Neuronal stem cell (in vitro differentiated cells): ENCODE measurements at regions not wholly inside any gene's neighbourhood (a gene's known extent, or its start where the extent isn't known, plus 50 kb on each side); places are given as distances from the start of the nearest gene placed in this dataset.

Source experiments
- DNase-seq: peaks from one replicate; pipeline ENCODE4 v3.0.0-alpha.2; 2013; ENCODE audit warnings: low spot score
- H2AFZ ChIP-seq: one replicate; pipeline ENCODE4 v1.6.1; 2013; ENCODE audit warnings: mild to moderate bottlenecking, low read length, inconsistent platforms
- H2AK5ac ChIP-seq: 2 replicates; pipeline ENCODE4 v1.6.1; 2013; ENCODE audit warnings: low read depth, mild to moderate bottlenecking, inconsistent platforms, low read length, moderate library complexity, mixed read lengths
- H2BK120ac ChIP-seq: 2 replicates; pipeline ENCODE4 v1.6.1; 2013; ENCODE audit warnings: low read depth, mild to moderate bottlenecking, inconsistent platforms, low read length, moderate library complexity, mixed read lengths
- H2BK12ac ChIP-seq: one replicate; pipeline ENCODE4 v1.6.1; 2013; ENCODE audit warnings: low read length, inconsistent platforms
- H2BK15ac ChIP-seq: 2 replicates; pipeline ENCODE4 v1.6.1; 2013; ENCODE audit warnings: mild to moderate bottlenecking, low read length, inconsistent platforms, mixed read lengths
- H2BK5ac ChIP-seq: one replicate; pipeline ENCODE4 v1.6.1; 2013; ENCODE audit warnings: inconsistent platforms, mild to moderate bottlenecking, low read length, moderate library complexity
- H3K14ac ChIP-seq: one replicate; pipeline ENCODE4 v1.6.1; 2013; ENCODE audit warnings: low read length, inconsistent platforms
- H3K18ac ChIP-seq: 2 replicates; pipeline ENCODE4 v1.6.1; 2013; ENCODE audit warnings: low read length, inconsistent platforms
- H3K23ac ChIP-seq: 2 replicates; pipeline ENCODE4 v1.6.1; 2013; ENCODE audit warnings: low read depth, mild to moderate bottlenecking, mixed read lengths, low read length, inconsistent platforms; ENCODE audit not compliant: poor library complexity
- H3K27ac ChIP-seq: replicated peaks from 3 replicates; pipeline ENCODE4 v1.5.1; 2013; ENCODE audit warnings: low read length, inconsistent platforms
- H3K27me3 ChIP-seq, 3 experiments: 2 replicates each; pipeline ENCODE4 v1.6.1; 2013; ENCODE audit warnings: low read length in 3 of 3, mild to moderate bottlenecking in 2 of 3, inconsistent platforms in 1 of 3, low read depth in 1 of 3, mixed read lengths in 1 of 3, moderate library complexity in 1 of 3; ENCODE audit not compliant: control insufficient read depth in 3 of 3, insufficient read depth in 3 of 3
- H3K36me3 ChIP-seq, 2 donors: replicated peaks in 1 of 2; 2 replicates each; pipeline ENCODE4 v1.6.1; 2013; ENCODE audit warnings: low read length in 2 of 2; ENCODE audit not compliant: control insufficient read depth in 2 of 2, insufficient read depth in 2 of 2
- H3K4ac ChIP-seq: 2 replicates; pipeline ENCODE4 v1.6.1; 2013; ENCODE audit warnings: inconsistent platforms, mild to moderate bottlenecking, low read length, moderate library complexity
- H3K4me1 ChIP-seq, 2 donors: 1 replicate in 1 of 2; 2 replicates in 1 of 2; pipeline ENCODE4 v1.6.1; 2013; ENCODE audit warnings: low read length in 2 of 2, low read depth in 1 of 2; ENCODE audit not compliant: control insufficient read depth in 2 of 2, insufficient read depth in 1 of 2
- H3K4me2 ChIP-seq: one replicate; pipeline ENCODE4 v1.6.1; 2013; ENCODE audit warnings: mild to moderate bottlenecking, low read length, inconsistent platforms; ENCODE audit not compliant: insufficient read depth, poor library complexity, severe bottlenecking
- H3K4me3 ChIP-seq, 2 donors: 2 replicates each; pipeline ENCODE4 v1.5.1; 2013; ENCODE audit warnings: low read length in 2 of 2, mild to moderate bottlenecking in 2 of 2, inconsistent platforms in 1 of 2, moderate library complexity in 1 of 2
- H3K79me1 ChIP-seq: one replicate; pipeline ENCODE4 v1.6.1; 2013; ENCODE audit warnings: low read depth, mild to moderate bottlenecking, inconsistent platforms, low read length, moderate library complexity
- H3K9ac ChIP-seq: one replicate; pipeline ENCODE4 v1.6.1; 2013; ENCODE audit warnings: mild to moderate bottlenecking, low read depth, low read length, inconsistent platforms; ENCODE audit not compliant: poor library complexity
- H3K9me3 ChIP-seq, 2 donors: replicated peaks in 1 of 2; 2 replicates each; pipeline versions ENCODE3 to v1.6.1; 2013; ENCODE audit warnings: low read length in 2 of 2, mild to moderate bottlenecking in 2 of 2, inconsistent platforms in 1 of 2, low read depth in 1 of 2, mixed read lengths in 1 of 2, moderate library complexity in 1 of 2; ENCODE audit not compliant: control insufficient read depth in 2 of 2, insufficient read depth in 1 of 2
- H4K8ac ChIP-seq: one replicate; pipeline ENCODE4 v1.6.1; 2013; ENCODE audit warnings: low read depth, mild to moderate bottlenecking, inconsistent platforms, low read length, moderate library complexity
- H4K91ac ChIP-seq: one replicate; pipeline ENCODE4 v1.6.1; 2013; ENCODE audit warnings: low read length, low read depth, mild to moderate bottlenecking, inconsistent platforms; ENCODE audit not compliant: poor library complexity
- WGBS, 2 donors: extraction: QIAGEN DNeasy Blood & Tissue Kit; methylation state at CpG; one replicate each; pipeline ENCODE4 v1.1.7; 2013; ENCODE audit warnings: missing lambda C conversion rate in 2 of 2, mixed read lengths in 1 of 2; ENCODE audit not compliant: insufficient read length in 2 of 2, insufficient replicate concordance in 1 of 2; ENCODE audit errors: extremely low coverage in 2 of 2; 5-methylcytosine and 5-hydroxymethylcytosine counted together

GRCh38 chr5:110333384-110333783 lies 393.1 kb downstream of the TMEM232 start:
- no peak overlapping the region for H3K4me2 ChIP-seq
- H3K36me3 ChIP-seq, result no peaks in the 10 kb centered on the region
- no peak overlapping the region for H2BK12ac ChIP-seq
- H4K91ac ChIP-seq, result no peak overlapping the region
- no peaks in the 10 kb centered on the region for H3K79me1 ChIP-seq
- H3K9me3 ChIP-seq, result no peaks in the 10 kb centered on the region
- H3K4me1 ChIP-seq, result peaks cover 0 to 2% of the 10 kb centered on the region in 2 donors
- no peak overlapping the region for H3K4ac ChIP-seq
- no peak overlapping the region for H2BK120ac ChIP-seq
- H3K14ac ChIP-seq, result no peak overlapping the region
- no peak overlapping the region for H3K18ac ChIP-seq
- H2BK5ac ChIP-seq, result no peak overlapping the region
- no peak overlapping the region for H4K8ac ChIP-seq
- no peak overlapping the region for H3K27ac ChIP-seq
- no peak overlapping the region for H2AK5ac ChIP-seq
- no peak overlapping the region for H2BK15ac ChIP-seq
- no peak overlapping the region for H3K23ac ChIP-seq
- DNase-seq, result peak; percentile 39
- no peak overlapping the region for H3K9ac ChIP-seq
- no peaks in the 10 kb centered on the region for H3K27me3 ChIP-seq
- WGBS, 2 donors, result no CpG with 5 or more reads among the region's 4 CpGs
- no peak overlapping the region for H2AFZ ChIP-seq
- H3K4me3 ChIP-seq, result no peak overlapping the region

GRCh38 chr5:110335361-110336066 lies 391.0 kb downstream of the TMEM232 start:
- H2AK5ac ChIP-seq, result no peak overlapping the region
- H3K4me1 ChIP-seq, result no peaks in the 10 kb centered on the region
- no peak overlapping the region for H2AFZ ChIP-seq
- H3K27ac ChIP-seq, result no peak overlapping the region
- no peak overlapping the region for H3K14ac ChIP-seq
- H3K9ac ChIP-seq, result no peak overlapping the region
- H3K4me3 ChIP-seq, result no peak overlapping the region
- WGBS, 2 donors, result no CpG with 5 or more reads among the region's 4 CpGs
- H2BK120ac ChIP-seq, result no peak overlapping the region
- H4K91ac ChIP-seq, result no peak overlapping the region
- DNase-seq, result no peak
- no peak overlapping the region for H3K18ac ChIP-seq
- no peak overlapping the region for H2BK5ac ChIP-seq
- no peaks in the 10 kb centered on the region for H3K27me3 ChIP-seq
- no peak overlapping the region for H2BK12ac ChIP-seq
- H3K4ac ChIP-seq, result no peak overlapping the region
- no peak overlapping the region for H3K23ac ChIP-seq
- no peaks in the 10 kb centered on the region for H3K9me3 ChIP-seq
- no peak overlapping the region for H4K8ac ChIP-seq
- H3K4me2 ChIP-seq, result no peak overlapping the region
- no peak overlapping the region for H2BK15ac ChIP-seq
- H3K79me1 ChIP-seq, result no peaks in the 10 kb centered on the region
- H3K36me3 ChIP-seq, result no peaks in the 10 kb centered on the region

GRCh38 chr5:110338341-110339083 lies 388.0 kb downstream of the TMEM232 start:
- no CpG with 5 or more reads among the region's 7 CpGs for WGBS, 2 donors
- H2AK5ac ChIP-seq, result no peak overlapping the region
- H3K9me3 ChIP-seq, result no peaks in the 10 kb centered on the region
- H3K4me1 ChIP-seq, result no peaks in the 10 kb centered on the region
- H3K36me3 ChIP-seq, result no peaks in the 10 kb centered on the region
- H2BK120ac ChIP-seq, result no peak overlapping the region
- no peak overlapping the region for H4K8ac ChIP-seq
- H3K79me1 ChIP-seq, result no peaks in the 10 kb centered on the region
- H3K27ac ChIP-seq, result no peak overlapping the region
- no peak overlapping the region for H3K23ac ChIP-seq
- H2BK12ac ChIP-seq, result no peak overlapping the region
- H4K91ac ChIP-seq, result no peak overlapping the region
- no peak overlapping the region for H2AFZ ChIP-seq
- H3K4me2 ChIP-seq, result no peak overlapping the region
- no peak overlapping the region for H3K4me3 ChIP-seq
- H3K9ac ChIP-seq, result no peak overlapping the region
- H3K18ac ChIP-seq, result no peak overlapping the region
- DNase-seq, result no peak
- no peak overlapping the region for H3K4ac ChIP-seq
- no peak overlapping the region for H2BK15ac ChIP-seq
- no peak overlapping the region for H2BK5ac ChIP-seq
- no peaks in the 10 kb centered on the region for H3K27me3 ChIP-seq
- no peak overlapping the region for H3K14ac ChIP-seq

GRCh38 chr5:110339399-110339798 lies 387.1 kb downstream of the TMEM232 start:
- Histone ChIP-seq H2AFZ (no peak overlapping the region), H4K91ac (no peak overlapping the region), H4K8ac (no peak overlapping the region), H3K79me1 (no peaks in the 10 kb centered on the region), H3K23ac (no peak overlapping the region), H3K18ac (no peak overlapping the region), H3K9ac (no peak overlapping the region), H3K4me2 (no peak overlapping the region), H2AK5ac (no peak overlapping the region), H3K36me3 (no peaks in the 10 kb centered on the region), H3K9me3 (no peaks in the 10 kb centered on the region), H2BK15ac (no peak overlapping the region), H3K4me3 (no peak overlapping the region), H2BK12ac (no peak overlapping the region), H3K27ac (no peak overlapping the region), H3K27me3 (no peaks in the 10 kb centered on the region), H2BK5ac (no peak overlapping the region), H2BK120ac (no peak overlapping the region), H3K4ac (no peak overlapping the region), H3K14ac (no peak overlapping the region), H3K4me1 (no peaks in the 10 kb centered on the region)
- DNase-seq, result no peak
- WGBS, 2 donors, result no CpG with 5 or more reads among the region's 2 CpGs
